Tibial artery (tissue), 4 donors: ENCODE measurements at regions not wholly inside any gene's neighbourhood (a gene's known extent, or its start where the extent isn't known, plus 50 kb on each side); places are given as distances from the start of the nearest gene placed in this dataset.

ENCODE experiments used
- DNase-seq, 2 donors: peaks; one replicate each; pipeline ENCODE4 v3.0.0-alpha.2; 2019
- H3K27ac ChIP-seq, 2 donors: fragments of 200-600 bp; sonication (generic) in 1 of 2; 1 replicate in 1 of 2; 2 replicates in 1 of 2; pipeline ENCODE4 v1.5.1; 2018 to 2019; ENCODE audit warnings: mild to moderate bottlenecking in 1 of 2
- H3K27me3 ChIP-seq, 2 donors: fragments of 200-600 bp; sonication (generic) in 1 of 2; one replicate each; pipeline versions ENCODE4 v1.5.1 to v1.6.0; 2016 to 2019
- H3K36me3 ChIP-seq, 3 donors: fragments of 200-600 bp; sonication (generic) in 2 of 3; one replicate each; pipeline ENCODE4 v1.5.1; 2016 to 2019; ENCODE audit warnings: mild to moderate bottlenecking in 2 of 3
- H3K4me1 ChIP-seq, 4 donors: fragments of 200-600 bp; sonication (generic) in 2 of 4; 1 replicate in 3 of 4; 2 replicates in 1 of 4; pipeline ENCODE4 v1.5.1; 2016 to 2019
- H3K4me3 ChIP-seq, 2 donors: fragments of 200-600 bp; sonication (generic) in 1 of 2; 1 replicate in 1 of 2; 2 replicates in 1 of 2; pipeline ENCODE4 v1.5.1; 2018 to 2019; ENCODE audit warnings: mild to moderate bottlenecking in 2 of 2
- H3K9me3 ChIP-seq, 3 donors: fragments of 200-600 bp; sonication (generic) in 1 of 3; one replicate each; pipeline ENCODE4 v1.5.1; 2016 to 2019
- intact Hi-C: fragments of 100-400 bp; cut with DNase I; formaldehyde crosslinking; loops from one replicate; pipeline ENCODE4 v1.15.0; 2023; ENCODE audit warnings: low total_unique reads
- TF ChIP-seq, protein P1 (sequence below), 2 experiments: fragments of 200-600 bp in 1 of 2; fragments of 450-650 bp in 1 of 2; IDR thresholded peaks; one replicate each; pipeline ENCODE4 v1.5.1; 2017 to 2019; ENCODE audit warnings: antibody characterized with exemption in 2 of 2, mild to moderate bottlenecking in 1 of 2, moderate library complexity in 1 of 2

DNA sequence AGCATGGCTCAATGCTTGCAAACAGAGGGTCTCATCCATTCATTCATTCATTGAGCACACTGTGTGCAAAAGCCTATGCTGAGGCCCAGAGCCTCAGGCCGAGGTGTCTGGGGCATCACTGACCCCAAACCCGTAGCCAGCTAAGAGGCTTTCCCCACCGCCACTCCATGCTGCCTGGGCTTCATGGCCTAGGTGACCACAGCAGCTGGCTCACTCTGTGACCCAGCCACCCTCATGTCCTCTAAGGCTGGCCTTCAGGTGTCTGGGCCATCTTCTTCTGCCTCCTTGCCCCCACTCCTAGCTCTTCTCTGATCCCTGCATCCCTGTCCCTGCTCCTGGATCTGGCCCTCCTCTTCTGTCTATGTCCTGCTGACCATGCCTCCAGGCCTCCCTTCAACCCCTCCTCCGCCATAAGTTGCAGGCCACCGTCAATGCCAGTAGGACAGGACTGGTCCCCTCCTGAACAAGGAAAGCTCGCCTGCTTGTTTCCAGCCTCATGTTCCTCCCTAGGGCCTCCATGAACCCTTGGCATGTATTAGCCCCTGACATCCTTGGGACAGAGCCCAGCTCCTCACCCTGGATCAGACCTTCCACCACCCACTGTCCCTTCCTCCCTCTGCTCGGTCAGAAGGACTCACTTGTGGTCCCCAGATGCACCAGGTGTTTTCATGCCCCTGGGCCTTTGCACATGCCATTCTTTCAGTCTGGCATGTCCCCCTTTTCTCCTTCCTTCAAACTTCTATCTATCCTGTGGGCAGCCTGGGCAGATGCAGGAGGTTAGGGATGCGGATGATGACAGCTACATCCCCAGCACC lies 92.8 kb downstream of the MYEOV start:
- H3K27me3 ChIP-seq, result peaks cover 0 to 12% of the 10 kb centered on the region in 2 donors
- H3K4me3 ChIP-seq, result no peak overlapping the region
- H3K4me1 ChIP-seq, result no peaks in the 10 kb centered on the region
- intact Hi-C loops, result no loop called here
- TF ChIP-seq, protein P1, sequence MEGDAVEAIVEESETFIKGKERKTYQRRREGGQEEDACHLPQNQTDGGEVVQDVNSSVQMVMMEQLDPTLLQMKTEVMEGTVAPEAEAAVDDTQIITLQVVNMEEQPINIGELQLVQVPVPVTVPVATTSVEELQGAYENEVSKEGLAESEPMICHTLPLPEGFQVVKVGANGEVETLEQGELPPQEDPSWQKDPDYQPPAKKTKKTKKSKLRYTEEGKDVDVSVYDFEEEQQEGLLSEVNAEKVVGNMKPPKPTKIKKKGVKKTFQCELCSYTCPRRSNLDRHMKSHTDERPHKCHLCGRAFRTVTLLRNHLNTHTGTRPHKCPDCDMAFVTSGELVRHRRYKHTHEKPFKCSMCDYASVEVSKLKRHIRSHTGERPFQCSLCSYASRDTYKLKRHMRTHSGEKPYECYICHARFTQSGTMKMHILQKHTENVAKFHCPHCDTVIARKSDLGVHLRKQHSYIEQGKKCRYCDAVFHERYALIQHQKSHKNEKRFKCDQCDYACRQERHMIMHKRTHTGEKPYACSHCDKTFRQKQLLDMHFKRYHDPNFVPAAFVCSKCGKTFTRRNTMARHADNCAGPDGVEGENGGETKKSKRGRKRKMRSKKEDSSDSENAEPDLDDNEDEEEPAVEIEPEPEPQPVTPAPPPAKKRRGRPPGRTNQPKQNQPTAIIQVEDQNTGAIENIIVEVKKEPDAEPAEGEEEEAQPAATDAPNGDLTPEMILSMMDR (IDR thresholded peaks at IDR 0.05), result no peak
- no peaks in the 10 kb centered on the region for H3K36me3 ChIP-seq
- no peak overlapping the region for H3K27ac ChIP-seq
- peaks cover 9 to 13% (median 11%) of the 10 kb centered on the region in 3 donors for H3K9me3 ChIP-seq
- DNase-seq, result peak in 1 of 2 donors; percentile 51

DNA sequence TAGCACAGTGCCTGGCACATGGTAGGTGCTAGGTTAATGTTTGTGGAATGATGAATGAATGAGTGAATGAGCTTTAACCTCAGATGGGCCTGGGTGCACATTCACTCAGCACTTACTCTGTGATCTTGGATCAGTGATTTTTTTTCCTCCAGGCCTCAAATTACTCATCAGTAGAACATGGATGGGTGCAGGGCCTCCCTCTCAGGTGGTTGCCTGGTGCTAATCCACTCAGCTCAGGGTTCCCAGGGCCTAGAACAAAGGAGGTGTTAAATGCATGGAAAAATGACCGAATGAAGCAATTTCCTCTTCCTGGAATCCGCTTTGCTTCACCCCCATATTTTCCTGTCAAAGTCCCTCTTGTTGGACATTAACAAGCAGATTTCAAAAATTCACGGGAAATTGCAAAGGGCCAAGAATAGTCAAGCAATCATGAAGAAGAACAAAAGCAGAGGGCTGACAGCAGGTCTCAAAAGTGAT lies 93.5 kb downstream of the MYEOV start:
- intact Hi-C loops, result no loop called here
- H3K4me3 ChIP-seq, result no peak overlapping the region
- H3K9me3 ChIP-seq, result peaks cover 9 to 13% (median 11%) of the 10 kb centered on the region in 3 donors
- no peaks in the 10 kb centered on the region for H3K36me3 ChIP-seq
- no peak for DNase-seq
- H3K27me3 ChIP-seq, result peaks cover 0 to 17% of the 10 kb centered on the region in 2 donors
- TF ChIP-seq, protein P1 (IDR thresholded peaks at IDR 0.05), result no peak
- H3K27ac ChIP-seq, result no peak overlapping the region
- no peaks in the 10 kb centered on the region for H3K4me1 ChIP-seq

DNA sequence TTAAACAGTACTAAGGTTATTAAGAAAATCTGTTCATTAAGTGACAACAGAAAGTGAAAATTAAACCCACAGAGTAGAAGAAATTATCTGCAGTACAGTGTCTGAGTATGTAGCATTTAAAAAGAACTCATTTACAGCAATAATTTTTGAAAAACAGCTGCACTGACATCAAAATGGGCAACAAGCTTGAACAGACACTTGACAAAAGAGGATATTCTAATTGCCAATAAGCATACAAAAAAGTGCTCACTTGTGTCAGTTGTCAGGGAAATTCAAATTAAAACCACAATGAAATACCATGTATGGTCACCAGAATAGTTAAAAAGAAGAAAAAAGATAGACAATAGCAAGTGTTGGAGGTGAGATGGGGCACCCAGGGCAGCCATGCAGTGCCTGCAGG lies 93.3 kb upstream of the LINC01488 start:
- Histone ChIP-seq H3K4me3 (no peak overlapping the region), H3K4me1 (no peaks in the 10 kb centered on the region), H3K36me3 (no peaks in the 10 kb centered on the region), H3K9me3 (peaks cover 9 to 13% (median 11%) of the 10 kb centered on the region in 3 donors), H3K27ac (no peak overlapping the region), H3K27me3 (peaks cover 0 to 17% of the 10 kb centered on the region in 2 donors)
- intact Hi-C loops, result no loop called here
- DNase-seq, result no peak
- TF ChIP-seq, protein P1 (IDR thresholded peaks at IDR 0.05), result no peak

DNA sequence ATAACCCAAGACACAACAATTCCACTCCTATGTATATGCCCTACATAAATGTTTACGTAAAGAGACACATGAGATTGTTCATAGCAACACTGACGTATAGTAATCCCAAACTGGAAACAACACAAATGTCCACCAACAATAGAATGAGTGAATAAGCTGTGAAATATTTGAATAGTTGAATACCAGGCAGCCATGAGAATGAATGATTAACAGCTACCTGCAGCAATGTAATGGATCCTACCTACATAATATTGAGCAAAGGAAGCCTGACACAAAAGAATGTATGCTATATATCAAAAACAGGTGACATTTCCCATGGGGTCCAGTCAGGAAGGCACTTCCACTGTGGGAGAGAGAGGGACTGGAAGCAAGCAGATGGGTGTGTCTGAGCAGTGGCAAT lies 92.8 kb upstream of the LINC01488 start:
- intact Hi-C loops, result no loop called here
- TF ChIP-seq, protein P1 (IDR thresholded peaks at IDR 0.05), result no peak

DNA sequence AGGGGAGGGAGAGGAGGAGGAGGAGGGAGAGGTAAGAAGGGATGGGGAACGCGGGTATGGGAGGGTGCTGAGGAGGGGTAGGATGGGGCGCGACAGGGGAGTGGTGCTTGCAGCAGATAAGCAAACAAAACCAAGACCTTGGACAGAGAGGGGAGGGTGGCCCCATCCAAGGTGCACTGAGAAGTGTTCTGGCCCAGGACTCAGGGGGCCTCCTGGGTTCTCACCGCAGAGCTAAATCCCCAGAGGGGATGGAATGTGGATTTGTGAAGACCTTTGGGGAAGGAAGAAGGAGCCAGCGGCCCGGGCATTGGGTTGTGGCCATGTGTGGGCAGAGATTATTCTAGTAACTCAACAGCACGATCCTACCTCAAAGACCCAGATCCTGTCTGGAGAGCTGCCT lies 90.9 kb upstream of the LINC01488 start:
- Histone ChIP-seq H3K4me3 (no peak overlapping the region), H3K36me3 (no peaks in the 10 kb centered on the region), H3K27me3 (peaks cover 0 to 20% of the 10 kb centered on the region in 2 donors), H3K27ac (no peak overlapping the region), H3K4me1 (no peaks in the 10 kb centered on the region), H3K9me3 (peaks cover 9 to 13% (median 11%) of the 10 kb centered on the region in 3 donors)
- no peak for DNase-seq
- TF ChIP-seq, protein P1 (IDR thresholded peaks at IDR 0.05), result no peak
- intact Hi-C loops, result no loop called here

More for the DNA sequence above, 92.8 kb upstream of the LINC01488 start:
- no peaks in the 10 kb centered on the region for H3K36me3 ChIP-seq
- DNase-seq, result no peak
- peaks cover 9 to 13% (median 11%) of the 10 kb centered on the region in 3 donors for H3K9me3 ChIP-seq
- H3K4me3 ChIP-seq, result no peak overlapping the region
- no peaks in the 10 kb centered on the region for H3K4me1 ChIP-seq
- H3K27me3 ChIP-seq, result peaks cover 0 to 19% of the 10 kb centered on the region in 2 donors
- no peak overlapping the region for H3K27ac ChIP-seq
